OCI-LY7 (cell line): ENCODE measurements at regions not wholly inside any gene's neighbourhood (a gene's known extent, or its start where the extent isn't known, plus 50 kb on each side); places are given as distances from the start of the nearest gene placed in this dataset.

Source experiments
- BruUV-seq: library from RNA; stranded (reverse); fragments of 400-500 nt; replicated peaks from 2 replicates; lab custom pipeline; 2021; lab: Mats Ljungman, UMichigan
- CTCF ChIA-PET: fragments of 300-600 bp; sonication (Branson Sonifier 250); formaldehyde crosslinking; loops from one replicate; lab custom pipeline; 2022; ENCODE audit warnings: antibody characterized with exemption; ENCODE audit not compliant: unreplicated experiment; lab: Charles Lee
- POLR2A ChIA-PET: fragments of 300-600 bp; sonication (Branson Sonifier 250); formaldehyde crosslinking; loops from one replicate; lab custom pipeline; 2022; ENCODE audit warnings: antibody characterized with exemption; lab: Charles Lee
- DNase-seq: peaks from one replicate; pipeline ENCODE4 v3.0.0-alpha.2; 2015; ENCODE audit warnings: low spot score
- H2AFZ ChIP-seq: fragments of 200-600 bp; sonication (generic), shearing (Covaris generic); 2 replicates; pipeline ENCODE4 v1.6.1; 2014; ENCODE audit warnings: mild to moderate bottlenecking, antibody characterized with exemption, low read length, moderate library complexity
- H3K27ac ChIP-seq: fragments of 200-600 bp; sonication (generic); 2 replicates; pipeline ENCODE4 v1.5.1; 2014; ENCODE audit warnings: mixed run types, low read depth, mild to moderate bottlenecking, moderate library complexity, low read length, inconsistent platforms; ENCODE audit not compliant: poor library complexity, severe bottlenecking
- H3K36me3 ChIP-seq: fragments of 200-600 bp; sonication (generic); 2 replicates; pipeline ENCODE4 v1.6.1; 2014; ENCODE audit warnings: mild to moderate bottlenecking, antibody characterized with exemption, low read length, moderate library complexity, mixed read lengths; ENCODE audit not compliant: insufficient read depth
- H3K4me1 ChIP-seq: fragments of 200-600 bp; sonication (generic); 2 replicates; pipeline ENCODE4 v1.5.1; 2014; ENCODE audit warnings: mild to moderate bottlenecking, low read length; ENCODE audit not compliant: insufficient read depth, poor library complexity, severe bottlenecking
- H3K4me2 ChIP-seq: fragments of 200-600 bp; sonication (generic); 2 replicates; pipeline ENCODE4 v1.6.1; 2014; ENCODE audit warnings: mild to moderate bottlenecking, low read length
- H3K4me3 ChIP-seq: fragments of 200-600 bp; sonication (generic); 2 replicates; pipeline ENCODE4 v1.5.1; 2014; ENCODE audit warnings: mild to moderate bottlenecking, low read depth, low read length; ENCODE audit not compliant: poor library complexity, severe bottlenecking
- H3K79me2 ChIP-seq: fragments of 200-600 bp; sonication (generic); 2 replicates; pipeline ENCODE4 v1.6.1; 2016; ENCODE audit warnings: low read depth, mild to moderate bottlenecking, low read length, moderate library complexity, mixed read lengths; ENCODE audit not compliant: insufficient read depth
- H3K9me2 ChIP-seq: fragments of 200-600 bp; sonication (generic); 2 replicates; pipeline ENCODE4 v1.6.1; 2016; ENCODE audit warnings: mild to moderate bottlenecking, low read length, mixed read lengths; ENCODE audit not compliant: insufficient read depth
- H3K9me3 ChIP-seq: fragments of 200-600 bp; sonication (generic); 2 replicates; pipeline ENCODE4 v1.6.1; 2014; ENCODE audit warnings: mild to moderate bottlenecking, mixed run types, low read length, mixed read lengths
- H4K20me1 ChIP-seq: fragments of 200-600 bp; sonication (generic); 2 replicates; pipeline ENCODE4 v1.6.1; 2014; ENCODE audit warnings: mild to moderate bottlenecking, antibody characterized with exemption, low read length, moderate library complexity, mixed read lengths; ENCODE audit not compliant: insufficient read depth
- EZH2phosphoT487 ChIP-seq: fragments of 200-600 bp; sonication (generic); IDR thresholded peaks from 2 replicates; pipeline ENCODE4 v1.6.1; 2018; ENCODE audit warnings: low read depth, borderline replicate concordance, mild to moderate bottlenecking, mixed run types, antibody characterized with exemption, low read length, moderate library complexity, mixed read lengths
- intact Hi-C: fragments of 100-400 bp; cut with micrococcal nuclease; formaldehyde crosslinking; loops from one replicate; pipeline ENCODE4 v1.10.0; 2022; ENCODE audit not compliant: unreplicated experiment
- TF ChIP-seq, protein P1 (sequence below): fragments of 200-600 bp; sonication (generic); conservative IDR thresholded peaks from 2 replicates; pipeline ENCODE4 v1.5.1; 2014; ENCODE audit warnings: mild to moderate bottlenecking, antibody characterized with exemption, low read length, moderate library complexity, mixed read lengths

DNA sequence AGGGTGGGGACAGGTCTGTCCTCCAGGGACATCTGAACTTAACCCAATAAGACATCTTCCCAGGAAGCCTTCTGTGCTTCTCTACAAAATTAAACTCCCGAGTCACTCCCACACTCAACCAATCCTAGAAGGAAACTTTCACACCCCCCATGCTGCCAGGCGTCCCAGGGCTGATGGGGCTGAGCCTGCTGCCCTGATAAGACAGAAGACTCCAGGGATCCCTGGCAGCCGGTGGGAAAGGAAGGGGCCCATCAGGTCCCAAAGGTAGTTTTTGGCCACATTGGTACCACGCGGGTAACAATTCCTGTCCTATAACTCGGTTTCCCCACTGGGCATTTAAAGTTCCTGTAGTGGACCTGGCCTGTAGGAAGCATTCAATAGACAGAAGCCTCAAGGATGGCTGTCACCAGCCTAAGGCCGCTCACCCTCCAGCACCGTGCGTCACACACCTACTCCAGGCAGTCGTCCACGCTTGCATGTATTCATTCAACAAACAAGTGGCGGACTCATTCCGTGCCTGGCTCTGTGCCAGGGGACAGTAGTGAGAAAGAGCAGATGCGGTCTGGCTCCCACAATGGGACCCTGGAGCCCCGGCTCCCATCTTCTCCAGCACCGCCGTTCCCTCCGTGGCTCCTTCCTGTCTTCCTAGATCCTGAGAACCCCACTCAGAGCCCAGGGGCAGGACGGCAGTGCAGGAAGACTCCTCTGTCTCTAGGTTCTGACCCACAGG lies 465.2 kb downstream of the NPHP4 start:
- H3K4me3 ChIP-seq: no peak overlapping the region
- H3K9me3 ChIP-seq: no peaks in the 10 kb centered on the region
- POLR2A ChIA-PET: no interaction called here
- H2AFZ ChIP-seq: no peak overlapping the region
- no peak overlapping the region for H3K27ac ChIP-seq
- intact Hi-C loops: no loop called here
- no peaks in the 10 kb centered on the region for H3K4me1 ChIP-seq
- TF ChIP-seq, protein P1, sequence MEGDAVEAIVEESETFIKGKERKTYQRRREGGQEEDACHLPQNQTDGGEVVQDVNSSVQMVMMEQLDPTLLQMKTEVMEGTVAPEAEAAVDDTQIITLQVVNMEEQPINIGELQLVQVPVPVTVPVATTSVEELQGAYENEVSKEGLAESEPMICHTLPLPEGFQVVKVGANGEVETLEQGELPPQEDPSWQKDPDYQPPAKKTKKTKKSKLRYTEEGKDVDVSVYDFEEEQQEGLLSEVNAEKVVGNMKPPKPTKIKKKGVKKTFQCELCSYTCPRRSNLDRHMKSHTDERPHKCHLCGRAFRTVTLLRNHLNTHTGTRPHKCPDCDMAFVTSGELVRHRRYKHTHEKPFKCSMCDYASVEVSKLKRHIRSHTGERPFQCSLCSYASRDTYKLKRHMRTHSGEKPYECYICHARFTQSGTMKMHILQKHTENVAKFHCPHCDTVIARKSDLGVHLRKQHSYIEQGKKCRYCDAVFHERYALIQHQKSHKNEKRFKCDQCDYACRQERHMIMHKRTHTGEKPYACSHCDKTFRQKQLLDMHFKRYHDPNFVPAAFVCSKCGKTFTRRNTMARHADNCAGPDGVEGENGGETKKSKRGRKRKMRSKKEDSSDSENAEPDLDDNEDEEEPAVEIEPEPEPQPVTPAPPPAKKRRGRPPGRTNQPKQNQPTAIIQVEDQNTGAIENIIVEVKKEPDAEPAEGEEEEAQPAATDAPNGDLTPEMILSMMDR: no peak
- TF ChIP-seq EZH2phosphoT487: no peak
- no peak overlapping the region for H3K4me2 ChIP-seq
- H4K20me1 ChIP-seq: no peaks in the 10 kb centered on the region
- no TSS peak for BruUV-seq
- no peaks in the 10 kb centered on the region for H3K9me2 ChIP-seq
- DNase-seq: no peak
- CTCF ChIA-PET: no interaction called here
- H3K79me2 ChIP-seq: no peaks in the 10 kb centered on the region
- no peaks in the 10 kb centered on the region for H3K36me3 ChIP-seq

DNA sequence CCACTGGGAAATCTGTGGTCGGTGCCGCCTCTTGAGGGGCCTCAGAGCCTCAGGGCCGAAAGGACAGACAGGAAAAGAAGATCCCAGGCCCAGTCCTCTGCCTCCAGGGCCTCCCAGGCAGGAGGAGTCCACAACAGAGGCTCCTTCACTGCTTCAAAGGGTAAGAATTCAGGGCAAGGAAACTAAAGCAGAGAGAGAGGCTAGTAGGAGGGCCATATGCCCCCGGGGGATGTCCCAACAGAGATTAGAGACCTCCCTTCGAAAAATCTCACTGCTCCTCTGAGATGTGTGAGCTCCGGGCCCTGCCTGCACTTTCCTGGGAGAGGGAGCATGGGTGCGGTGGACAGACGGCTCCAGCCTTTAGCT lies 465.9 kb downstream of the NPHP4 start:
- POLR2A ChIA-PET: no interaction called here
- no peaks in the 10 kb centered on the region for H3K4me1 ChIP-seq
- no peaks in the 10 kb centered on the region for H3K79me2 ChIP-seq
- intact Hi-C loops: no loop called here
- no TSS peak for BruUV-seq
- H3K9me3 ChIP-seq: no peaks in the 10 kb centered on the region
- H3K27ac ChIP-seq: no peak overlapping the region
- no peak for TF ChIP-seq EZH2phosphoT487
- TF ChIP-seq, protein P1: no peak
- no peak for DNase-seq
- no peaks in the 10 kb centered on the region for H3K9me2 ChIP-seq
- H3K36me3 ChIP-seq: no peaks in the 10 kb centered on the region
- CTCF ChIA-PET: no interaction called here
- H3K4me3 ChIP-seq: no peak overlapping the region
- H2AFZ ChIP-seq: no peak overlapping the region
- H3K4me2 ChIP-seq: no peak overlapping the region
- H4K20me1 ChIP-seq: no peaks in the 10 kb centered on the region

DNA sequence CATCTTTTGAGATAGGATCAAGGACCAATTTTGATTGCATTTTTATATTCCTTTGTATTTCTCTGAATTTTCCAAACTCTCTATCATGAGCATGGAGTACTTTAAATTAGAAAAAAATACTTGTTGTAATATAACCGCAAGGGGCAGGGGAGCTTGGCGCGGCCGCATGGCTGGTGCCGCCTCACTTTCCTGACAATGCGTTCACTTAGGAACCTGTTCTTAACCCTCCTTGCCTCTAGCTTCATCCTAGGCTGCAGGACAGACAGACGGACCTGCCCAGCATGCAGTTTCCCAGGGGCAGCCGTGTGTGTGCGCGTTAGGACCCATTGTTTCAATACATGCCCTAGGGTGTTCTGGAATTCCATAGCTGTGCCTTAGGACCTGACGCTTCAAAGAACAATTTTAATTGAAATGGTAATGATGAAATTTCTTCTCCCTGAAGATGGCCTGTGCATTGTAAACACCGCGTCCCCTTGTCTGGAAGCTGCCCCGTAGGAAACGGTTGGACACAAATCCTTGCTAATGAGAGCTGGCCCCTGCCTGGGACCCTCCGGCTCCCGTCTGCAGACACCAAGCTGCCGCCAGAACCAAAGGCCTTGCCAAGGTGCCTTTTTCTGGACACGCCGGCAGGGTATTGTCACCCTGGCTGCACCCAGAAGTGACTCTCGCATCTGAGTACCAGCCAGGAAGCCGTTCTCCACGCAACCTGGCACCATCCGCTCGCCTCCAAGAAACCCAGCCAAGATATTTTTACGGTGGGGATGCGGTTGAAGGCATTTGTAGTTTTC lies 466.4 kb downstream of the NPHP4 start:
- no peaks in the 10 kb centered on the region for H3K9me3 ChIP-seq
- H2AFZ ChIP-seq: no peak overlapping the region
- intact Hi-C loops: no loop called here
- DNase-seq: no peak
- CTCF ChIA-PET: no interaction called here
- no TSS peak for BruUV-seq
- POLR2A ChIA-PET: no interaction called here
- H3K4me1 ChIP-seq: no peaks in the 10 kb centered on the region
- no peak for TF ChIP-seq EZH2phosphoT487
- TF ChIP-seq, protein P1: no peak
- no peaks in the 10 kb centered on the region for H3K79me2 ChIP-seq
- H3K9me2 ChIP-seq: no peaks in the 10 kb centered on the region
- no peak overlapping the region for H3K4me2 ChIP-seq
- H3K27ac ChIP-seq: no peak overlapping the region
- H3K4me3 ChIP-seq: no peak overlapping the region
- H3K36me3 ChIP-seq: no peaks in the 10 kb centered on the region
- H4K20me1 ChIP-seq: no peaks in the 10 kb centered on the region
